HG03342 (cell line): ENCODE measurements at regions not wholly inside any gene's neighbourhood (a gene's known extent, or its start where the extent isn't known, plus 50 kb on each side); places are given as distances from the start of the nearest gene placed in this dataset.

Experiments used
- ATAC-seq: cut with Tn5 transposase; IDR thresholded peaks from one replicate; pipeline ENCODE4 v1.9.1; 2021; ENCODE audit warnings: mild to moderate bottlenecking, moderate library complexity; ENCODE audit not compliant: unreplicated experiment

DNA sequence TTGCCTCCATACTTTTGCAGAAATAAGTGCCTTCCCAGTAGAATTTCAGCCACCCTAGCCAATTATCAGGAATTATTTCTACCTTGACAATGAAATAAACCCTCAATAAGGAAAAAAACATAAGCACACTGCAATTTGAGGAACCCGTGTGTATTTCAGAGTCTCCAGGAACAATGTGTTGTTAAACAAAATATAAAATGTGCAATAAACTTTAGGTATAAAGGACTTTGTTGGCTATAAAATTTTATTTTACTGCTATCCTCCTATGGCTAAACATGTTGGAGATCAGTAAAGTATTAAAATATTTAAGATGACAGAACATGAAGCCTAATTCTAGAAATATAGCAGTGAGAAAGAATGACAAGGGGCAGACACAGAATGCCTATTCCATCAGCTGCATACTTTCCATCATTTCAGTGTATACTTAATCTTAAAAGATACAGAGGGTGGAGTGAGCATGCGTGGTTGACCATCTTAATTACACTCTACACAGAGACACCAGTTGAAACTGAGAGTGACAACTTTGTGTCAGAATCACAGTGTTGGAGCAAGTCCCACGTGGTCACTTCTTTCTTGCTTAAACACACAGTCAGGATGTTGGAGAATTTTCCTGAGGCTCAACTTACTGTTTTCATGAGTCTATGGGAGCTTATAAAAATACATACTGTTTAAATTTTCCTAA is 79.0 kb upstream of the SUCLG2 start:
- ATAC-seq = no peak

DNA sequence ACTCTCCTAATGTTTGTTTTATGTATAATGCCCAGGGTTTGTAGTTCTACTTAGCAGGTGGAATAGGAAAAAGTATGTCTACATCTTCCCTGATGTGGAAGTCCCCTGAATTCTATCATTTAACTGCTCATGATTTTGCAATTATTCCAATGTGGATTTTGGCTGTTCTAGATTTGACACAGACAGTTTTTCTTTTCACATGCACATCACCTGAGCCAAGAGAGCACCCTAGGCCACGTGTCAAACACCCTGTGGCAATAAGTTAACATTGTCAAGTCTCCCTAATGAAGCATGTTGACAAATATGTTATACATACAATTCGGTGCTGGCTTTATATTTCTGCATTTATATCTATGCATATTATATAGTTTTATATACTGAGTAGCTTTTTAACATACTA is 70.0 kb upstream of the SUCLG2 start:
- ATAC-seq = no peak

DNA sequence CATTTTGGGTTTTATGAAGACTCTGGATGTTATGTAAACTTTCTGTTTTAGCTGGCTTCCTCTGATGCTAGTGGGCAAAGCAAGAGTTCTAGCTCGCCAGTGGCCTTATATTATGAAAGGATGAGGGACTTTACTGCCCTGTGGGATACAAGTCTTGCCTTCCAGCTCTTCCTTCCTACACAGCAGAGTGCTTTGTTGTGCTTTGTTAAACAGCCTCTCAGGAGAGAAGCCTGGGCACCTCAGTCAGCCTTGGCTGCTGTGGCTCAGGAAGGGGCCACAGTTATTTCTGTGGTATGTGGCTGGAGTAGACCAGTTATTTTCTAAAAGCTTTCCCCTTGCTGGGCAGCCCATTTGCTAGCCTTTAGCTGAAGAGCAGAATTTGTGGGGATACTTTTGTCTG is 69.5 kb upstream of the SUCLG2 start:
- ATAC-seq = no peak

DNA sequence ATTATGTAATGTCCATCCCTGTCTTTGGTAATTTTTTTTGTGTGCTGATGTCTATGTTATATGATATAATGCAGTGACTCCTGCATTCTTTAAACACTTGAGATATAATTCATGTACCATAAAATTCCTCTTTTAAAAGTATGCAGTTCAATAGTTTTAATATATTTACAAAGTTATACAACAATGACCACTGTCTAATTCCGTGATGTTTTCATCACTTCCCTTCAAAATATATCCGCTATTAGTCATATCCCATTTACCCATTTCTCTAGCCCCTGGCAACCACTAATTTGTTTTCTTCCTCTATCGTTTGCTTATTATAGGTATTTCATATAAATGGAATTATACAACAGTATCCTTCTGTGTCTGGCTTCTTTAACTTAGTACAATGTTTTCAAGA is 64.9 kb upstream of the SUCLG2 start:
- no peak for ATAC-seq

DNA sequence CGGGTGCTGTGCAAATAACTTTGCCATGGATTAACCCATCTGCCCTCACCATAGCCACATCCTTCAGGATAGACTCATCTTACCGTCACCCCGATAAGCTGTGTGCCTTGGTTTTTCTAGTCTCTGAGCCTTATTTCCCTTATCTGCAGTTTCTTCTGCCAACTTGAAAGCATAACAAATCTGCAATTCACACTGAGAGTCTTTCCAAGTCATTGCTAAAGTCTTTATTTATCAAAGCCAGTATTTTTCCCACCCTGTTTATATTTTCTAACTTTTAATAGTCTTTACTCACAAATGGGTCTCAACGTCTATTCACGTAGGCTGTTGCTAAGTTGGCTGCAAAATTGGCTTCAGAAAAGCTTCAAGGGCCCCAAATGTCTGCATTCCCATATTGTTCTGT is 61.6 kb upstream of the SUCLG2 start:
- ATAC-seq = no peak

DNA sequence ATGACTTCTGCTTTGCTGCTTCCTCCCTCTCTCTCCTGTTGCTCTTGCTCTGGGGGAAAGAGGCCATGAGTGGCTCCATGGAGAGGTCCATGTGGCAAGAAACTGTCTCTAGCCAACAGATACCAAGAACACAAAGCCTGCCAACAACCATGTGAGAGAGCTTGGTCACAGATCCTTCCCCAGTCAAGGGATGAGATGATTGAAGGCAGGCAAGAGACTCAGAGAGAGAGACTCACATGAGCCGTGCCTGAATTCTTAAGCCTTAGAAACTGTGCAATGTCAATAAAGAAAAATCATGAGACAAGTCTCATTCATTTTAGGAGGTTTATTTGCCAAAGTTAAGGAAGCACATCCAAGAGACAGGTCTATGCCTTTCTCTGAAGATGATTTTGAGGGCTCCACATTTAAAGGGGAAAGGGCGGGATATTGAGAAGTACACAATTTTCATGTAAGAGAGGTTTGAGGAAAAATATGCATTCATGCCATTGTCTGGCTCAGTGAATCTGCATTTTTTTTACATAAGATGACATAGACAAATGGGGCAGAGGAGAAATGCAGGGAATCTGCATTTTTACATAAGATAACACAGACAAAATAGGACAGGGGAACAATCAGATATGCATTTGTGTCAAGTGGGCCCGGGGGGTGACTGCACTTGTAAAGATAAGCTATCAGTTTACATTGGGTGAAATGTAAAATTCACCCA is 59.5 kb upstream of the SUCLG2 start:
- ATAC-seq = no peak

DNA sequence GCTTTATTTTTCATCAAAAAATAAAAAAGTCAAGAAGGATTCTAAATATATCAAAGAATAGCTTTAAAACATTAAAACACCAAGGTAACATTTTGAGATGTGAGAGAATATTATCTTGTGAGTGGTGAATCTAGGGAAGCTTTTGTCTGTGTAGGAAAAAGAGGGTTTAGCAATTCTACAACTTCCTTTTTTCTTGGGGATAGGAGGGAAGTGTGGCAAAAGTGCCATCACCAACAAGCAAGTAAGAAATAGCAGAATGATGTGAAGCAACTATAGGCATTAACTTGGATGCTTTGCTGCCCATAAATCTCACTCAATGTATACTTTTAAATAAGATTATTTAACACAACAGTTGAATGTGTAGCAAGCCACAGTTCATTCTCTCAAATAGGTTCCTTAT is 57.8 kb upstream of the SUCLG2 start:
- no peak for ATAC-seq

DNA sequence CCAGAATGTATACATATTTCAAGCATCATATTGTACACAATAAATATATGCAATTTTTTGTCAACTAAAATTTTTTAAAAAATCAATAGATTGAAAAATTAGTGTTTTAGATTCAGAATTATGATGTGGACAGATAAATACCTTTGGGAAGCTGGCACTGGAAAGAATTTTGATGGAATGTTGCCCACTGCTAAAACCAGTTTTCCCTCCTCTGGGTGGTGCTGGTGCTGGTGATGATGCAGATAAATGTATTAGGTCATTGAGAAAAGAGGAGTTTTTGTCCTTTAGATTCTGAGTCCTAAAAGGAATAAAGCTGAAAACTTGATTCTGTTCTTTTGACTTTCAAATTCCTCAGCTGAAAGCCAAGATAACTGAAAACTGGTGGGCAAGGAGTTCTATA is 56.0 kb upstream of the SUCLG2 start:
- ATAC-seq = no peak

DNA sequence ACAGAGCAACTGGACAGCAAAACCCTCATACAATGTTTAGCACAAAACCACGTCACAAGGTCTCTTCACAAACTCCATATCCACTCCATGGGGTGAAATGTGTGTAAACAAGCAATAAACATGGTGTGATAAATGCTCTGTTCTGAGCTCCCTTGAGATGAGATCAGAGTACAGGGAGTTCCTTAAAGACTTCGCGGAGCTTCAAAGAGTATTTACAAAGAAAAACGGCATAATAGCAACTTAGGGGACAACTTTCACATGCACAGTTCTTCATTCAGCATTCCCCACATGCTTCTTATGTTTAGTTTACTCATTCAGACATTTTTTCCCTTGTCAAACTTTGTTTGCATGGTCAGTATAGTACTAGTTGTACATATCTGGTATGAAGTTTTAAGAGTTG is 52.5 kb upstream of the SUCLG2 start:
- ATAC-seq = no peak

DNA sequence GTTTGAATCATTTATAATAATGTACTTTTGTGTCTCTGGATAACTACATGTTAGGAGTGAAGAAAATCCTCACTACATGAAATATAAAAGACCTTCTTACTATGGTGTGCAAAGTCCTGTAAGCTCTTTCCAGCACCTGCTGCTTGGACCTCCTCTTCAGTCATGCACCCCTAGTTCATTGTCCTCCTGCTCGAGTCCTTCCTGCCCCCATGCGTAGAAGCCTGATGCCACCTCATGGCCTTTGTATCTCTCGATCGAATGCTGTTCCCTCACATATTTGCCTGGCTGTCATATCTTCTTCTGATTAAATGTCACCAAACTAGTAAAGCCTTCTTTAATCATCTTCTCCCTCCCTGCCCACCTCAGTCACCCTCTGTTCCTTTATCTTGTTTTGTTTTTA is 49.9 kb upstream of the SUCLG2 start:
- ATAC-seq = no peak
